Endothelial cell of umbilical vein (primary cell): ENCODE measurements at regions not wholly inside any gene's neighbourhood (a gene's known extent, or its start where the extent isn't known, plus 50 kb on each side); places are given as distances from the start of the nearest gene placed in this dataset.

Experiments used
- EZH2 ChIP-seq: IDR thresholded peaks from 2 replicates; pipeline ENCODE4 v1.6.1; 2012; ENCODE audit warnings: borderline replicate concordance, low read depth, mild to moderate bottlenecking, moderate library complexity, low read length, inconsistent platforms; ENCODE audit not compliant: severe bottlenecking
- FOS ChIP-seq: IDR thresholded peaks from 2 replicates; pipeline ENCODE4 v1.6.1; 2011; ENCODE audit warnings: mild to moderate bottlenecking, low read length, moderate library complexity, borderline replicate concordance; ENCODE audit not compliant: insufficient read depth
- JUN ChIP-seq: IDR thresholded peaks from 2 replicates; pipeline ENCODE4 v1.6.1; 2011; ENCODE audit warnings: borderline replicate concordance, low read depth; ENCODE audit not compliant: insufficient read length, insufficient read depth
- MAX ChIP-seq: IDR thresholded peaks from 2 replicates; pipeline ENCODE4 v1.6.1; 2011; ENCODE audit not compliant: insufficient read depth, insufficient read length
- POLR2A ChIP-seq: IDR thresholded peaks from 2 replicates; pipeline ENCODE4 v1.6.1; 2012; ENCODE audit warnings: low read depth, mild to moderate bottlenecking, control low read depth, low read length
- TF ChIP-seq, protein P1 (sequence below), 2 donors: IDR thresholded peaks; 1 replicate in 1 of 2; 2 replicates in 1 of 2; pipeline ENCODE4 v1.5.1; 2011; ENCODE audit warnings: low read length in 2 of 2, mild to moderate bottlenecking in 2 of 2, moderate library complexity in 2 of 2, control low read depth in 1 of 2, inconsistent platforms in 1 of 2, low read depth in 1 of 2; ENCODE audit not compliant: insufficient read depth in 1 of 2; ENCODE audit errors: extremely low read depth in 1 of 2

DNA sequence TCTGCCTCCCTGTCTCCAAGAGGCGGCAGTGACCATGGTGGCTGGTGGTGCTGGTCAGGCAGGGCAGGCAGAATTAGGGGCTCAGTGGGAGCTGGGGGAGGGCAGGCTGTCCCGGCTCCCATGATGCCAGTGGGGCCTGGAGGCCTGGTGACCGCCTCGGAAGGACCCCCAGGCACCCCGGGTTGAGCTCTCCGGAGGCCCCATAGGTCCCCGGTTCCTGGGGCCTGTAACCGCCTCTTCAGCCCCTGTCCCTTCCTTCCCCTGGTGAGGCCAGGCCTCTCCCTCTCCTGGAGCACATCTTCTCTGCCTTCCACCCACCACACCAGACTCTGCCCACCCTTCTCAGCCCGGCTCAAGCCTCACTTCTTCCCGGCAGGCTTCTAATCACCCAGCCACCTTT is 117.7 kb upstream of the GSC start:
- TF ChIP-seq EZH2 (no peak), POLR2A (no peak), MAX (no peak), JUN (no peak), FOS (no peak)
- TF ChIP-seq, protein P1, sequence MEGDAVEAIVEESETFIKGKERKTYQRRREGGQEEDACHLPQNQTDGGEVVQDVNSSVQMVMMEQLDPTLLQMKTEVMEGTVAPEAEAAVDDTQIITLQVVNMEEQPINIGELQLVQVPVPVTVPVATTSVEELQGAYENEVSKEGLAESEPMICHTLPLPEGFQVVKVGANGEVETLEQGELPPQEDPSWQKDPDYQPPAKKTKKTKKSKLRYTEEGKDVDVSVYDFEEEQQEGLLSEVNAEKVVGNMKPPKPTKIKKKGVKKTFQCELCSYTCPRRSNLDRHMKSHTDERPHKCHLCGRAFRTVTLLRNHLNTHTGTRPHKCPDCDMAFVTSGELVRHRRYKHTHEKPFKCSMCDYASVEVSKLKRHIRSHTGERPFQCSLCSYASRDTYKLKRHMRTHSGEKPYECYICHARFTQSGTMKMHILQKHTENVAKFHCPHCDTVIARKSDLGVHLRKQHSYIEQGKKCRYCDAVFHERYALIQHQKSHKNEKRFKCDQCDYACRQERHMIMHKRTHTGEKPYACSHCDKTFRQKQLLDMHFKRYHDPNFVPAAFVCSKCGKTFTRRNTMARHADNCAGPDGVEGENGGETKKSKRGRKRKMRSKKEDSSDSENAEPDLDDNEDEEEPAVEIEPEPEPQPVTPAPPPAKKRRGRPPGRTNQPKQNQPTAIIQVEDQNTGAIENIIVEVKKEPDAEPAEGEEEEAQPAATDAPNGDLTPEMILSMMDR (IDR thresholded peaks at IDR 0.05; ENCODE audit: extremely low read depth in 1 of 2, insufficient read depth in 1 of 2, low read depth in 1 of 2, low read length in 2 of 2), result no peak
